HL-60 (cell line): ENCODE measurements at regions not wholly inside any gene's neighbourhood (a gene's known extent, or its start where the extent isn't known, plus 50 kb on each side); places are given as distances from the start of the nearest gene placed in this dataset.

Experiments used
- DNase-seq, 2 experiments: peaks; one replicate each; pipeline ENCODE4 v3.0.0-alpha.2; 2010 to 2020; ENCODE audit warnings: low read depth in 1 of 2, low spot score in 1 of 2
- H3K27ac ChIP-seq: fragments of 250-450 bp; sonication (Bioruptor Pico); replicated peaks from 2 replicates; pipeline ENCODE4 v1.5.1; 2020; ENCODE audit warnings: mild to moderate bottlenecking, moderate library complexity
- H3K27me3 ChIP-seq: fragments of 250-450 bp; sonication (Bioruptor Pico); 2 replicates; pipeline ENCODE4 v1.5.1; 2021; ENCODE audit warnings: mild to moderate bottlenecking, moderate library complexity; ENCODE audit not compliant: insufficient read depth, poor library complexity, severe bottlenecking
- H3K4me3 ChIP-seq: replicated peaks from 2 replicates; pipeline ENCODE4 v1.5.1; 2011; ENCODE audit warnings: mild to moderate bottlenecking, control low read depth, low read length; ENCODE audit not compliant: insufficient read depth
- CTCF ChIP-seq: IDR thresholded peaks from one replicate; pipeline ENCODE4 v1.5.1; 2011; ENCODE audit warnings: low read length, control low read depth, inconsistent platforms; ENCODE audit not compliant: insufficient read depth
- GABPA ChIP-seq: IDR thresholded peaks from 2 replicates; pipeline ENCODE4 v1.6.1; 2012; ENCODE audit warnings: low read depth
- POLR2AphosphoS5 ChIP-seq: IDR thresholded peaks from 2 replicates; pipeline ENCODE4 v1.6.1; 2012; ENCODE audit warnings: low read depth
- REST ChIP-seq: IDR thresholded peaks from 2 replicates; pipeline ENCODE4 v1.6.1; 2012; ENCODE audit warnings: low read depth; ENCODE audit not compliant: insufficient replicate concordance
- SPI1 ChIP-seq: IDR thresholded peaks from 2 replicates; pipeline ENCODE4 v1.6.1; 2012; ENCODE audit warnings: low read depth, mild to moderate bottlenecking, borderline replicate concordance

GRCh38 chr18:45322343-45322742 lies 292.9 kb upstream of the SLC14A2 start:
- no peak overlapping the region for H3K27ac ChIP-seq
- H3K27me3 ChIP-seq, result peaks cover 2% of the 10 kb centered on the region
- TF ChIP-seq CTCF (no peak), GABPA (no peak), POLR2AphosphoS5 (no peak), SPI1 (no peak), REST (no peak)
- no peak for DNase-seq
- no peak overlapping the region for H3K4me3 ChIP-seq

GRCh38 chr18:45324101-45324494 lies 291.2 kb upstream of the SLC14A2 start:
- no peak for DNase-seq
- Histone ChIP-seq H3K27me3 (peaks cover 2% of the 10 kb centered on the region), H3K4me3 (no peak overlapping the region), H3K27ac (no peak overlapping the region)
- no peak for TF ChIP-seq POLR2AphosphoS5
- TF ChIP-seq CTCF, result no peak
- no peak for TF ChIP-seq SPI1
- TF ChIP-seq REST, result no peak
- no peak for TF ChIP-seq GABPA

- Histone ChIP-seq H3K27ac (no peak overlapping the region), H3K27me3 (peaks cover 2% of the 10 kb centered on the region), H3K4me3 (no peak overlapping the region)
- TF ChIP-seq GABPA (no peak), CTCF (no peak), REST (no peak), SPI1 (no peak), POLR2AphosphoS5 (no peak)
- no peak for DNase-seq
These were observed 290.7 kb upstream of the SLC14A2 start for GRCh38 chr18:45324495-45325113.
